Natural killer cell (primary cell): ENCODE measurements at regions not wholly inside any gene's neighbourhood (a gene's known extent, or its start where the extent isn't known, plus 50 kb on each side); places are given as distances from the start of the nearest gene placed in this dataset.

Experiments used
- ATAC-seq, 3 donors: fragments of 150-1000 bp in 2 of 3; fragments of 200-7000 bp in 1 of 3; cut with Tn5 transposase; 1 replicate in 1 of 3; 2 replicates in 2 of 3; pipeline ENCODE4 v1.10.0; 2021; ENCODE audit warnings: mild to moderate bottlenecking in 2 of 3, moderate library complexity in 2 of 3
- DNase-seq, 2 donors: peaks; one replicate each; pipeline versions ENCODE4 v3.0.0 to v3.0.0-alpha.2; 2013 to 2021; ENCODE audit warnings: mixed read lengths in 1 of 2
- H3K27ac ChIP-seq: one replicate; pipeline ENCODE4 v1.5.1; 2013; ENCODE audit warnings: mild to moderate bottlenecking, low read length
- H3K27me3 ChIP-seq: one replicate; pipeline ENCODE4 v1.6.1; 2013; ENCODE audit warnings: low read length; ENCODE audit not compliant: control insufficient read depth, insufficient read depth
- H3K36me3 ChIP-seq: one replicate; pipeline ENCODE4 v1.6.1; 2013; ENCODE audit warnings: low read length; ENCODE audit not compliant: control insufficient read depth, insufficient read depth
- H3K4me1 ChIP-seq: one replicate; pipeline ENCODE4 v1.6.1; 2013; ENCODE audit warnings: low read length; ENCODE audit not compliant: control insufficient read depth, insufficient read depth
- H3K4me3 ChIP-seq: one replicate; pipeline ENCODE4 v1.5.1; 2013; ENCODE audit warnings: low read length
- H3K9me3 ChIP-seq: one replicate; pipeline ENCODE4 v1.6.1; 2013; ENCODE audit warnings: low read length; ENCODE audit not compliant: control insufficient read depth, insufficient read depth
- H3K27ac Mint-ChIP-seq, 2 donors: one replicate each; pipeline ENCODE4 v1.8.0; 2022; ENCODE audit warnings: mild to moderate bottlenecking in 2 of 2, mixed read lengths in 2 of 2, moderate library complexity in 1 of 2
- H3K27me3 Mint-ChIP-seq, 2 donors: one replicate each; pipeline ENCODE4 v1.8.0; 2022; ENCODE audit warnings: low read depth in 2 of 2, mixed read lengths in 2 of 2
- H3K36me3 Mint-ChIP-seq: one replicate; pipeline ENCODE4 v1.8.0; 2022; ENCODE audit warnings: mixed read lengths
- H3K4me1 Mint-ChIP-seq, 2 donors: one replicate each; pipeline ENCODE4 v1.8.0; 2022; ENCODE audit warnings: mixed read lengths in 2 of 2
- H3K4me3 Mint-ChIP-seq: one replicate; pipeline ENCODE4 v1.8.0; 2022; ENCODE audit warnings: mild to moderate bottlenecking, moderate library complexity, mixed read lengths
- H3K9me3 Mint-ChIP-seq, 2 donors: one replicate each; pipeline ENCODE4 v1.8.0; 2022; ENCODE audit warnings: mixed read lengths in 2 of 2
- CTCF ChIP-seq: fragments of 200-600 bp; IDR thresholded peaks from one replicate; pipeline ENCODE4 v1.8.0; 2022; ENCODE audit warnings: antibody characterized with exemption
- WGBS: methylation state at CpG from one replicate; pipeline ENCODE4 v1.1.7; 2013; ENCODE audit warnings: missing lambda C conversion rate; ENCODE audit not compliant: insufficient coverage; 5-methylcytosine and 5-hydroxymethylcytosine counted together
- intact Hi-C: fragments of 100-400 bp; cut with micrococcal nuclease; formaldehyde crosslinking; loops from one replicate; pipeline ENCODE4 v1.14.2; 2022

- Mint-ChIP-seq H3K27me3 (peaks cover 0 to 7% of the 10 kb centered on the region in 2 donors), H3K4me1 (no peaks in the 10 kb centered on the region), H3K36me3 (no peaks in the 10 kb centered on the region), H3K27ac (no peak overlapping the region), H3K4me3 (no peak overlapping the region), H3K9me3 (peaks cover 8 to 12% of the 10 kb centered on the region in 2 donors)
- Histone ChIP-seq H3K27ac (no peak overlapping the region), H3K4me1 (no peaks in the 10 kb centered on the region), H3K9me3 (no peaks in the 10 kb centered on the region), H3K36me3 (no peaks in the 10 kb centered on the region), H3K27me3 (no peaks in the 10 kb centered on the region), H3K4me3 (no peak overlapping the region)
- 89% methylated on average over 1 of the region's 2 CpGs for WGBS
- no peak for DNase-seq
- intact Hi-C loops = no loop called here
- ATAC-seq = no peak
- no peak for TF ChIP-seq CTCF
Observed at GRCh38 chr6:99080191-99080590, 132.4 kb upstream of the FBXL4 start.

DNA sequence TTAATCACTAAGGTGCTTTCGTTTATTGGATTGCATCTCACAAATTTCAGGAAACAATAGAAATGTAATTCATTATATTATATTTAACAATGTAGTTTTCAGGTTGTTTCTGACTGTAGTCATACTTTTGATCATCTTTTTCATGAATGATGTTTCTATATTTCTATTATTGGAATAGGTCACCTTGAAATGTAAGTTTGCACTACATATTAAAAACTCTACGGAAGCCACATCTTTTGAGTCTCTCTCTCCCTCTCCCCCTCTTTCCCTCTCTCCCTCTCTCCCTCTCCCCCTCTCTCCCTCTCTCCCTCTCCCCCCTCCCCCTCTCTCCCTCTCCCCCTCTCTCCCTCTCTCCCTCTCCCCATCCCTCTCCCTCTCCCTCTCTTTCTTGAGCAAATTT lies 131.3 kb upstream of the FBXL4 start:
- DNase-seq (no peak), ATAC-seq (no peak)
- no peaks in the 10 kb centered on the region for H3K27me3 ChIP-seq
- no peak overlapping the region for H3K27ac ChIP-seq
- peaks cover 0 to 10% of the 10 kb centered on the region in 2 donors for H3K27me3 Mint-ChIP-seq
- TF ChIP-seq CTCF = no peak
- H3K4me3 Mint-ChIP-seq = no peak overlapping the region
- no peaks in the 10 kb centered on the region for H3K4me1 ChIP-seq
- H3K4me1 Mint-ChIP-seq = no peaks in the 10 kb centered on the region
- H3K36me3 Mint-ChIP-seq = no peaks in the 10 kb centered on the region
- H3K9me3 Mint-ChIP-seq = peaks cover 8 to 15% of the 10 kb centered on the region in 2 donors
- no peak overlapping the region for H3K27ac Mint-ChIP-seq
- H3K36me3 ChIP-seq = no peaks in the 10 kb centered on the region
- WGBS = no CpG with 5 or more reads among the region's 2 CpGs
- intact Hi-C loops = no loop called here
- H3K4me3 ChIP-seq = no peak overlapping the region
- no peaks in the 10 kb centered on the region for H3K9me3 ChIP-seq

- 76% methylated on average over 4 of the region's 4 CpGs for WGBS
- intact Hi-C loops = no loop called here
- H3K27ac ChIP-seq = no peak overlapping the region
- H3K4me3 ChIP-seq = no peak overlapping the region
- Mint-ChIP-seq H3K27ac (no peak overlapping the region), H3K36me3 (no peaks in the 10 kb centered on the region), H3K4me3 (no peak overlapping the region), H3K9me3 (peaks cover 5 to 8% of the 10 kb centered on the region in 2 donors), H3K27me3 (peaks cover 3 to 7% of the 10 kb centered on the region in 2 donors), H3K4me1 (no peaks in the 10 kb centered on the region)
- H3K36me3 ChIP-seq = no peaks in the 10 kb centered on the region
- no peaks in the 10 kb centered on the region for H3K4me1 ChIP-seq
- no peak for TF ChIP-seq CTCF
- no peaks in the 10 kb centered on the region for H3K9me3 ChIP-seq
- ATAC-seq = no peak
- no peak for DNase-seq
- H3K27me3 ChIP-seq = no peaks in the 10 kb centered on the region
Observed at GRCh38 chr6:99073223-99073622, 125.5 kb upstream of the FBXL4 start.

DNA sequence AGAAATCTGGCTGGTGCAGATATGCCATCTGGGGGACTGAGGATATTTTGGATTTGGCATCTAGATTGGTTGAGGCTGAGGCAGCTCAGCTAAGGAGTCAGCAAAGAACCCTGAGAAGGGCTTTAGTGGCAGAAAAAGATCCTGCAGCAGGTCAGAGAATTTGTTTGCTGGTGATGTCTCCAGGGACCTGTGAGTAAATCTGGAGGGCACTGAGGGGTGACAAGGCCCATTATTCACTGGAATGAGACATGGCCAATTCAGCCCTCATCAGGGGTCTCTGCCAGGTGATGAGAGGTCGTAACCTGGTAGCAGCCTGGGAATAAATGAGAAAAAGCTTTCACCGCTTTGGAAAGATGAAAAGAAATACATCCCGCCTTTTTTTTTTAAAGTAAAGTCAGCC lies 118.3 kb upstream of the FBXL4 start:
- peaks cover 0 to 5% of the 10 kb centered on the region in 2 donors for H3K9me3 Mint-ChIP-seq
- intact Hi-C loops = no loop called here
- Histone ChIP-seq H3K9me3 (no peaks in the 10 kb centered on the region), H3K27ac (no peak overlapping the region), H3K4me3 (no peak overlapping the region), H3K4me1 (no peaks in the 10 kb centered on the region), H3K27me3 (no peaks in the 10 kb centered on the region), H3K36me3 (no peaks in the 10 kb centered on the region)
- no peak overlapping the region for H3K27ac Mint-ChIP-seq
- no peak for TF ChIP-seq CTCF
- DNase-seq (no peak), ATAC-seq (no peak)
- peaks cover 3 to 7% of the 10 kb centered on the region in 2 donors for H3K27me3 Mint-ChIP-seq
- 91% methylated on average over 3 of the region's 3 CpGs for WGBS
- H3K4me1 Mint-ChIP-seq = no peaks in the 10 kb centered on the region
- H3K36me3 Mint-ChIP-seq = no peaks in the 10 kb centered on the region
- no peak overlapping the region for H3K4me3 Mint-ChIP-seq
